ENCODE measurements at regions not wholly inside any gene's neighbourhood (a gene's known extent, or its start where the extent isn't known, plus 50 kb on each side); places are given as distances from the start of the nearest gene placed in this dataset.

DNA sequence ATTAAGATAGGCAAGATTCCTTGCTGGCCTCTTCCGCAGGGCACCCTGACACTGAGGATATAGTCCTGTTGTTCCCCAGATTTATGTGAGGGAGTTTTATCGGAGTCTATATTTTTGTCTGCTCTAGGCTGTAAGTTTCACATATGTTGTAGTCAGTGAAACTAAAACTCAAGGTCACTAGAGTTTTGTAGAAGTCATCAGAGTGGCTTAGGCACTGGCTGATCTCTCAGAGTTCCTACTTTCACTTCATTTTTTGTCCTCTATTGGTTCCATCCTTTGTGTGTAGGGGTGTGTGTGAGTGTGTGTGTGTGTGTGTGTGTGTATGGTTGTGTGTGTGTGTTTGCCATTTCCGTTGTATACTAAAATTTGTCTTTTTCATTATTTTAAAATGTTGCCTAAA lies 577.5 kb downstream of the IQCM start (continued):
- TF ChIP-seq BHLHE40 (IDR thresholded peaks at IDR 0.05; ENCODE audit: borderline replicate concordance in 1 of 2, low read depth in 2 of 2, low read length in 1 of 2), result no peak

DNA sequence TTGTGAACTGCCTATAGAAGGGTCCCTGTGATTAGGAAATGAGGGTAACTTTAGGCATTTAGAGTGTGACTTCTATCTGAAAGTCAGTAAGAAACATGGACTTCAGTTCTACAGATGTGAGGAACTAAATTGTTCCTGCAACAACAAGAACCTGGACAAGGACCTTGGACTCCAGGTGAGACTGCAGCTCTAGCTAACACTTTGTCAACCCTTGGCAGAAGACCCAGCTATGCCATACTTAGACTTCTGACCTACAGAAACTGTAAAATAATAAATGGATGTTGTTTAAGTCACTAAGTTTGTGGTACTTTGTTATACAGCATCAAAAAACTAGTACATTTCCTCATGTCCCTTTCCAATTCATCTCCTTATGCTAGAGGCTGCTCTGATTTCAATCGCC lies 580.8 kb downstream of the IQCM start:
- no peak for TF ChIP-seq STAT3 (IDR thresholded peaks at IDR 0.05; ENCODE audit: low read depth, low read length)
- TF ChIP-seq ESRRA (IDR thresholded peaks at IDR 0.05; ENCODE audit: low read length), result no peak
- TF ChIP-seq ZBED1 (IDR thresholded peaks at IDR 0.05; ENCODE audit: borderline replicate concordance), result no peak
- TF ChIP-seq JUNB (IDR thresholded peaks at IDR 0.05), result no peak
- TF ChIP-seq NRF1 (conservative IDR thresholded peaks at IDR 0.05; ENCODE audit: low read depth, low read length), result no peak
- TF ChIP-seq, protein P1, sequence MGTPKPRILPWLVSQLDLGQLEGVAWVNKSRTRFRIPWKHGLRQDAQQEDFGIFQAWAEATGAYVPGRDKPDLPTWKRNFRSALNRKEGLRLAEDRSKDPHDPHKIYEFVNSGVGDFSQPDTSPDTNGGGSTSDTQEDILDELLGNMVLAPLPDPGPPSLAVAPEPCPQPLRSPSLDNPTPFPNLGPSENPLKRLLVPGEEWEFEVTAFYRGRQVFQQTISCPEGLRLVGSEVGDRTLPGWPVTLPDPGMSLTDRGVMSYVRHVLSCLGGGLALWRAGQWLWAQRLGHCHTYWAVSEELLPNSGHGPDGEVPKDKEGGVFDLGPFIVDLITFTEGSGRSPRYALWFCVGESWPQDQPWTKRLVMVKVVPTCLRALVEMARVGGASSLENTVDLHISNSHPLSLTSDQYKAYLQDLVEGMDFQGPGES (IDR thresholded peaks at IDR 0.05), result no peak
- no peak for TF ChIP-seq BCL11A (IDR thresholded peaks at IDR 0.05; ENCODE audit: low read depth, low read length)
- no peak for TF ChIP-seq NFYB (IDR thresholded peaks at IDR 0.05; ENCODE audit: insufficient read depth, low read depth, low read length)
- TF ChIP-seq POLR2AphosphoS2 (IDR thresholded peaks at IDR 0.05; ENCODE audit: low read depth, low read length), result no peak
- TF ChIP-seq NR2F1 (conservative IDR thresholded peaks at IDR 0.05), result no peak
- no peak for TF ChIP-seq TAF1 (IDR thresholded peaks at IDR 0.05; ENCODE audit: borderline replicate concordance, low read depth, low read length)
- TF ChIP-seq, protein P2, sequence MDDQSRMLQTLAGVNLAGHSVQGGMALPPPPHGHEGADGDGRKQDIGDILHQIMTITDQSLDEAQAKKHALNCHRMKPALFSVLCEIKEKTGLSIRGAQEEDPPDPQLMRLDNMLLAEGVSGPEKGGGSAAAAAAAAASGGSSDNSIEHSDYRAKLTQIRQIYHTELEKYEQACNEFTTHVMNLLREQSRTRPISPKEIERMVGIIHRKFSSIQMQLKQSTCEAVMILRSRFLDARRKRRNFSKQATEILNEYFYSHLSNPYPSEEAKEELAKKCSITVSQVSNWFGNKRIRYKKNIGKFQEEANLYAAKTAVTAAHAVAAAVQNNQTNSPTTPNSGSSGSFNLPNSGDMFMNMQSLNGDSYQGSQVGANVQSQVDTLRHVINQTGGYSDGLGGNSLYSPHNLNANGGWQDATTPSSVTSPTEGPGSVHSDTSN (IDR thresholded peaks at IDR 0.05; ENCODE audit: insufficient replicate concordance, low read depth, low read length), result no peak
- TF ChIP-seq, protein P3, sequence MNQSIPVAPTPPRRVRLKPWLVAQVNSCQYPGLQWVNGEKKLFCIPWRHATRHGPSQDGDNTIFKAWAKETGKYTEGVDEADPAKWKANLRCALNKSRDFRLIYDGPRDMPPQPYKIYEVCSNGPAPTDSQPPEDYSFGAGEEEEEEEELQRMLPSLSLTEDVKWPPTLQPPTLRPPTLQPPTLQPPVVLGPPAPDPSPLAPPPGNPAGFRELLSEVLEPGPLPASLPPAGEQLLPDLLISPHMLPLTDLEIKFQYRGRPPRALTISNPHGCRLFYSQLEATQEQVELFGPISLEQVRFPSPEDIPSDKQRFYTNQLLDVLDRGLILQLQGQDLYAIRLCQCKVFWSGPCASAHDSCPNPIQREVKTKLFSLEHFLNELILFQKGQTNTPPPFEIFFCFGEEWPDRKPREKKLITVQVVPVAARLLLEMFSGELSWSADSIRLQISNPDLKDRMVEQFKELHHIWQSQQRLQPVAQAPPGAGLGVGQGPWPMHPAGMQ (IDR thresholded peaks at IDR 0.05; ENCODE audit: borderline replicate concordance), result no peak
- no peak for TF ChIP-seq MEF2B (IDR thresholded peaks at IDR 0.05; ENCODE audit: partially characterized antibody, poor library complexity, severe bottlenecking)
- TF ChIP-seq, protein P4, sequence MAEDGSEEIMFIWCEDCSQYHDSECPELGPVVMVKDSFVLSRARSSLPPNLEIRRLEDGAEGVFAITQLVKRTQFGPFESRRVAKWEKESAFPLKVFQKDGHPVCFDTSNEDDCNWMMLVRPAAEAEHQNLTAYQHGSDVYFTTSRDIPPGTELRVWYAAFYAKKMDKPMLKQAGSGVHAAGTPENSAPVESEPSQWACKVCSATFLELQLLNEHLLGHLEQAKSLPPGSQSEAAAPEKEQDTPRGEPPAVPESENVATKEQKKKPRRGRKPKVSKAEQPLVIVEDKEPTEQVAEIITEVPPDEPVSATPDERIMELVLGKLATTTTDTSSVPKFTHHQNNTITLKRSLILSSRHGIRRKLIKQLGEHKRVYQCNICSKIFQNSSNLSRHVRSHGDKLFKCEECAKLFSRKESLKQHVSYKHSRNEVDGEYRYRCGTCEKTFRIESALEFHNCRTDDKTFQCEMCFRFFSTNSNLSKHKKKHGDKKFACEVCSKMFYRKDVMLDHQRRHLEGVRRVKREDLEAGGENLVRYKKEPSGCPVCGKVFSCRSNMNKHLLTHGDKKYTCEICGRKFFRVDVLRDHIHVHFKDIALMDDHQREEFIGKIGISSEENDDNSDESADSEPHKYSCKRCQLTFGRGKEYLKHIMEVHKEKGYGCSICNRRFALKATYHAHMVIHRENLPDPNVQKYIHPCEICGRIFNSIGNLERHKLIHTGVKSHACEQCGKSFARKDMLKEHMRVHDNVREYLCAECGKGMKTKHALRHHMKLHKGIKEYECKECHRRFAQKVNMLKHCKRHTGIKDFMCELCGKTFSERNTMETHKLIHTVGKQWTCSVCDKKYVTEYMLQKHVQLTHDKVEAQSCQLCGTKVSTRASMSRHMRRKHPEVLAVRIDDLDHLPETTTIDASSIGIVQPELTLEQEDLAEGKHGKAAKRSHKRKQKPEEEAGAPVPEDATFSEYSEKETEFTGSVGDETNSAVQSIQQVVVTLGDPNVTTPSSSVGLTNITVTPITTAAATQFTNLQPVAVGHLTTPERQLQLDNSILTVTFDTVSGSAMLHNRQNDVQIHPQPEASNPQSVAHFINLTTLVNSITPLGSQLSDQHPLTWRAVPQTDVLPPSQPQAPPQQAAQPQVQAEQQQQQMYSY (CRISPR knock-in tag; IDR thresholded peaks at IDR 0.05), result no peak
- in situ Hi-C loops (cut with MboI), result no loop called here

More for the DNA sequence above, 580.8 kb downstream of the IQCM start:
- ATAC-seq (no peak), FAIRE-seq (no peak), DNase-seq (ENCODE audit: low read depth, low spot score) (no peak)
- Histone ChIP-seq H3K9ac (ENCODE audit: control insufficient read depth, insufficient read depth, low read length) (no peak overlapping the region), H3K4me2 (ENCODE audit: control insufficient read depth, insufficient read depth) (no peak overlapping the region), H3K9me3 (replicated peaks; ENCODE audit: control insufficient read depth, insufficient read depth, low read length) (no peaks in the 10 kb centered on the region), H3K4me1 (ENCODE audit: control insufficient read depth, insufficient read depth, low read length) (no peaks in the 10 kb centered on the region), H3K4me3 (no peak overlapping the region), H4K20me1 (ENCODE audit: control insufficient read depth, insufficient read depth) (no peaks in the 10 kb centered on the region), H2AFZ (ENCODE audit: control insufficient read depth, low read depth, low read length) (no peak overlapping the region), H3K79me2 (ENCODE audit: control insufficient read depth, insufficient read depth, low read length) (no peaks in the 10 kb centered on the region), H3K27ac (ENCODE audit: control insufficient read depth, insufficient read depth) (no peak overlapping the region), H3K27me3 (replicated peaks in 1 of 2; ENCODE audit: control insufficient read depth in 2 of 2, insufficient read depth in 2 of 2, low read length in 1 of 2) (no peaks in the 10 kb centered on the region), H3K36me3 (ENCODE audit: control insufficient read depth in 2 of 2, insufficient read depth in 2 of 2, low read length in 1 of 2) (no peaks in the 10 kb centered on the region)
- RAD21 ChIA-PET (ENCODE audit: unreplicated experiment), result no interaction called here
- WGBS (ENCODE audit: insufficient coverage, insufficient replicate concordance, low lambda C conversion rate, missing lambda C conversion rate), result 96% methylated on average over 1 of the region's 1 CpG
- SMC1A ChIA-PET (ENCODE audit: uncharacterized antibody, unreplicated experiment), result no interaction called here
- POLR2A ChIA-PET, result no interaction called here
- no TSS peak for BruUV-seq (replicated peaks)
- CTCF ChIA-PET, result no interaction called here
- intact Hi-C loops (cut with micrococcal nuclease; ENCODE audit: unreplicated experiment), result no loop called here

Measured in GM12878 (cell line).